Esophagus muscularis mucosa (tissue), 2 donors: ENCODE measurements at regions not wholly inside any gene's neighbourhood (a gene's known extent, or its start where the extent isn't known, plus 50 kb on each side); places are given as distances from the start of the nearest gene placed in this dataset.

Experiments used
- POLR2A ChIP-seq: fragments of 450-650 bp; IDR thresholded peaks from one replicate; pipeline ENCODE4 v1.6.1; 2017; ENCODE audit warnings: antibody characterized with exemption, moderate library complexity, mild to moderate bottlenecking, low read depth
- POLR2AphosphoS5 ChIP-seq, 2 donors: sonication (generic); formaldehyde crosslinking; IDR thresholded peaks; one replicate each; pipeline ENCODE4 v1.6.1; 2017; ENCODE audit warnings: antibody characterized with exemption in 2 of 2

DNA sequence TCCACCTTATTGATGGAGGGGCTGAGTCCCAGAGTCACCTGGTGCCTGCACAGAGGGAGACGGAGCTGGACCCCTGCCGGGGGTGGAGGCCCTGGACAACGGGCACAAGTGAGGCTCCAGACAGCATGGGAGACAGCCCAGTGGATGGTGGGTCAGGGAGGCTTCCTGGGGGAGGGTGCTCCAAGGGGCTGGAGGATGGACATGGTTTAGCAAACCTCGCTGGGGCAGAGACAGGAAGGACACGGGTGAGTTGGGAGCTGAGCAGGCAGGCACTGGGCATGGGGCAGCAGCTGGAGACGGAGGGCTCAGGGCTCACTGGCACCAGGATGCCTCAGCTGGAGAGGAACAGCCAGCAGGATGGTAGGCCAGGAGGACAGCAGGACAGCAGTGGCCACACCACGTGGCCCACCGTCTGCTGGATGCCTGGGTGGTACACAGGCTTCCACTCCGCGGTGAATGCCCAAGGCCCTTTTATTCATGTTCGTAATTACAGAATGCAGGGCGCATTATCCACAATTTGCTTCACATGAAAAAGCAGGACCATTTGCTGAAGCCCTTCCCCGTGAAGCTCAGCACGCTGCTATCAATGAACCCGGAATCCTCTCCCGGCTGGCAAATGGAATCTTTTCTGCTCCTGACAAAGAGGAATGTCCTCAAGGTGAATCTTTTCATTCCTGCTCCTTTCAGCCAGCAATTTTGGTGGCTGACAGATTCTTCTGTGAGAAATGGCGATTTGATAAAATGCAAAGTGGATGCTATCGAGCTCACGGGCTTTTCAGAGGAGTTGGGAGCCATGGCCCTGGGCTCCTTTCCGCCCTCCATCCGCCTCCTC, 138.1 kb upstream of the C14orf180 start:
- no peak for TF ChIP-seq POLR2A
- TF ChIP-seq POLR2AphosphoS5 (IDR thresholded peaks at IDR 0.05): no peak
